NCI-H1436 (cell line): ENCODE measurements at regions not wholly inside any gene's neighbourhood (a gene's known extent, or its start where the extent isn't known, plus 50 kb on each side); places are given as distances from the start of the nearest gene placed in this dataset.
"Not testable (repeated sequence)": the region's sequence is repeated elsewhere in the genome, so short reads cannot be mapped to it uniquely, and the experiment has no call there.

Source experiments
- DNase-seq: peaks from one replicate; lab custom pipeline; 2025; lab: John Stamatoyannopoulos, UW

DNA sequence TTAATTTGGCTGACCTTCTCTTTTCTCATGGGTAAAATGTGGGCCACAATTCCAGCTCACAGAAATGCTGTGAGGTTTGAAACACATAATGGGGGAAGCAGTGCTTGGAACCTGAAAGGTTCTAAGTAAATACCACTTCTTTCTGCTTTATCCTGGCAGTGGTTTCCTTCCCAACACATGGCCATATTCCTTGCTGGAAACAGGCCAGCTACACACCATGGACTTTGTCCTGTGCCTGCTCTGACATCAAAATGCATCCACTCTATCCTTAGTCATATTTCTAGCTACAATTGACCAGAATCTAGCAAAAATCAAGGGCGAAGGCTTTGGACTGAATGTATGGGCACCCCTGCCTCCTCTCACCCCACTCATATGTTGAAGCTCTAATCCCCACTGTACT is 93.1 kb upstream of the TRPC7 start:
- DNase-seq: no peak

- DNase-seq: no peak
Measured at GRCh38 chr5:136457390-136458013, 92.2 kb upstream of the TRPC7 start.

DNA sequence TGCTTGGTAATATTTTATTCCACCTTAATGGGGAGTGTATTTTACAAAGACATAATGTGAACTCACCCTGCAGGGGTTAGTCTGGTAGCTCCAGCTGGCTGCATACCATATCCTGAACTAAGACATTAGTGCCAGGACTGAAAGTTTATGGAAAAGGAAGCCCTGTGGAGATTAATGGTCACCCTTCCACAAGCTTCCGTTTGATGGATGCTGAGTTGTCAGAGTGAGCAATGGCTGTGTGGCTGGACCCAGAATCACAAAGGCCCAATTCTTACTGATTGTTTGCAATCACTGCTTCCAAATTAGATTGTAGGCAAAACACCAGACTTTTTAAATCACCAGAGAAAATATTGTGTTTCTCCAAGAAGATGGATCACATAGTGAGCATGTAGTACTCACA is 90.1 kb upstream of the TRPC7 start:
- DNase-seq: no peak

GRCh38 chr5:136453986-136454758 is 88.8 kb upstream of the TRPC7 start:
- no peak for DNase-seq

- no peak for DNase-seq
Measured at GRCh38 chr5:136453199-136453598, 87.9 kb upstream of the TRPC7 start.

- not testable (repeated sequence) for DNase-seq
Measured at GRCh38 chr5:136447576-136447975, 82.2 kb upstream of the TRPC7 start.

GRCh38 chr5:136446565-136446964 is 81.2 kb upstream of the TRPC7 start:
- DNase-seq: no peak

DNA sequence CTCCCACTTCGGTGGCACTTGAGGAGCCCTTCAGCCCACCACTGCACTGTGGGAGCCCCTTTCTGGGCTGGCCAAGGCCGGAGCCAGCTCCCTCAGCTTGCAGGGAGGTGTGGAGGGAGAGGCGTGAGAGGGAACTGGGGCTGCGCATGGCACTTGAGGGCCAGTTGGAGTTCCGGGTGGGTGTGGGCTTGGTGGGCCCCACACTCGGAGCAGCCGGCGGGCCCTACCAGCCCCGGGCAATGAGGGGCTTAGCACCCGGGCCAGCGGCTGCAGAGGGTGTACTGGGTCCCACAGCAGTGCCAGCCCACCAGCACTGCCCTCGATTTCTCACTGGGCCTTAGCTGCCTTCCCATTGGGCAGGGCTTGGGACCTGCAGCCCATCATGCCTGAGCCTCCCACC is 78.8 kb upstream of the TRPC7 start:
- not testable (repeated sequence) for DNase-seq

DNA sequence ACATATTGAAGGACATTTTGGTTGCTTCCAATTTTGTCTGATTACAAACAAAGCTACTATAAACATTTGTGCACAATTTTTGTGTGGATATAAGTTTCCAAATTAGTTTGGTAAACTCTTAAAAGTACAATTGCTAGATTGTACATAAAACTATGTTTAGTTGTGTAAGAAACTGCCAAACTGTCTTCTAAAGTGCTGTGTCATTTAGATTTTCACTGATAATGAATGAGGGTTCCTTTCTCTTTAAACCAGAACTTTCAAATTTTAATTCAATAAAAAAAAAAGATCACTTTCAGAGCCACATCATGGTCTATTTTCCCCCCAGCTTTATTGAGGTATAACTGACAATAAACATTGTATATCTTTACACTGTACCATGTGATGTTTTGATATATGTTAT is 74.0 kb upstream of the TRPC7 start:
- DNase-seq: no peak

GRCh38 chr5:136435946-136436543 is 70.7 kb upstream of the TRPC7 start:
- no peak for DNase-seq

DNA sequence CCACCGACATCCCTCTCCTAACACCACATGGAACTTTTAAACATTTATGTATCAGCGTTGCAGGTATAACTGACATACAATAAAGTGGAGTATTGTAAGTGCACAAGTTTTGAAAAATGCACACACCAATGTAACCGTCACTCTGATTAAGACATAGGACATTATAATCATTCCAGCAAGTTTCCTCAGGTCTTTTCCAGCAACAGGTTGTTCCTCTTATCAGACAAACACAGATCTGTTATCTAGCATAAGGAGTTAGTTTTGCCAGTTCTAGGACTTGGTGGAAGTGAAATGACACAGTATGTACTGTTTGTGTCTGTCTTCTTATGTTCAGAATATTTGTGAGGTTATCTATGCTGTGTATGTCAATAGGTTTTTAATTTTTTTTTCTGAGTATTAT is 69.5 kb upstream of the TRPC7 start:
- no peak for DNase-seq

- no peak for DNase-seq
Measured at GRCh38 chr5:136432705-136433104, 67.4 kb upstream of the TRPC7 start.

DNA sequence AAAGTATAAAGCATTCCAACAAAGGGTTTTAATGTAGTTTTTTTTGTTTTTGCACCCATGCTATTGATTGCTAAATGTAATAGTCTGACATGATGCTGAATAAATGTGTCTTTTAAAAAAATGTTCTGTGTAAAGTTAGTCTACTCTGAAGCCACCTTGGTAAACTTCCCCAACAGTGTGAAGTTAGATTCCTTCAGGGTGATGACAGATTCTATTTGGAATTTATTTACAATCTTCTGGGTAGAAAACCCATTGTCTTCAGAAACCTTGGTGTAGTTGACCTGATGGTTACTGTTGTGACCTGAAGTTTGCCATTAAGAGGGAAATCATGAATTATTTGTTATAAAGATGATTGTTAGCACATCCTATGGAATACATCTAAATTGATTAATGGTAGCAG is 64.7 kb upstream of the TRPC7 start:
- no peak for DNase-seq

DNA sequence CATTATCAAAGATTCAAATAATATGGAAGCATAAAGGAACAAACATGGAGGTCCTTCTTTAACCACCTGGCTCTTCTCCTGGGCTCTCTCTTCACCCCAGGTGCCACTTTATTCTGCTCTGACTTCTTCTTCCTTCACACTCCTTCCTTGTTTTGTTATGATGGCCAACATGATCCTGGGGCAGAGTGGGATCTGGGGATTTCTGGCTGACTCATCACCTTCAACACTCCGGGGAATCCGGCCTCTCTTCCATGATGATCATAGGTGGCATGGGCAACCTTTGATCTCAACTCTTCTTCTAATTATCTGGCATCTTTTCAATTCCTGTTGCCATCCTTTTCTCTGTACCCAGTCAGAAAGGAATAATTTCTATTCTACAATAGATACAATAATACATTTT is 62.1 kb upstream of the TRPC7 start:
- DNase-seq: no peak

GRCh38 chr5:136425921-136426320 is 60.6 kb upstream of the TRPC7 start:
- DNase-seq: no peak

- DNase-seq: peak; percentile 69
Measured at GRCh38 chr5:136424835-136425584, 59.7 kb upstream of the TRPC7 start.

GRCh38 chr5:136423944-136424606 is 58.7 kb upstream of the TRPC7 start:
- DNase-seq: no peak

DNA sequence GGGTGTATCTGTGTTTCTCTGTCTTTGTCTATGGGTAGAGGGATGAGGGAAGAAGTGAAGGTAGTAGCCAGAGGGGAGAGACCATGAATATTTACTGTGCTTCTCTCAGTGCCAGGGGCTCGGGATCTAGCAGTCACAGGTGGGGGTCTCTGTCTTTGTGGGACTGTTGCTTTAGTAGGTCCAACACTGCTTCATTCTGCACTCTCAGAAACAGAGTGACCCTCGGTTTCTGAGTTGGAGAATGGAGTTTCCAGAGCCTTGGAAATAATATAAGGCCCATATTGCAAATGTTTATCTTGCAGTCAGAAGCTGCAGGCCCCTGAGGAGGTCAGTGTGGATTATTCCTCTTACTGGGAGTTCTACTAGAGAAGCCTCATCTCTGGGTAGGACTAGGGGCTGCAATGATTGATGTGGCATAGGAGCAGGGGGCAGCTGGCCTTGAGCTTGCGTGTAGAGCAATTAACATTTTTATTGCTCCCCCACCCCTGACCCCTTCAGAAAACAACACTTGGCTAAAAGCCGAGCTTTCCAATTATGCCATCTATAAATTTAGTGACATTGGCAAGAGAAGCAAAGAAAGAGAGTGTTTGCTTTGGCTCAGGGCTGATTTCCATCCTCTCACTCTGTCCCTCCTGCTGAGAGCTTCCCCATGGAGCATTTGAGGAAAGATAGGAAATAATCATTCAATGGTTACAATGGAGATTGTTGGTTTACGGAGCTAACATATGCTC is 55.0 kb upstream of the TRPC7 start:
- DNase-seq: no peak

DNA sequence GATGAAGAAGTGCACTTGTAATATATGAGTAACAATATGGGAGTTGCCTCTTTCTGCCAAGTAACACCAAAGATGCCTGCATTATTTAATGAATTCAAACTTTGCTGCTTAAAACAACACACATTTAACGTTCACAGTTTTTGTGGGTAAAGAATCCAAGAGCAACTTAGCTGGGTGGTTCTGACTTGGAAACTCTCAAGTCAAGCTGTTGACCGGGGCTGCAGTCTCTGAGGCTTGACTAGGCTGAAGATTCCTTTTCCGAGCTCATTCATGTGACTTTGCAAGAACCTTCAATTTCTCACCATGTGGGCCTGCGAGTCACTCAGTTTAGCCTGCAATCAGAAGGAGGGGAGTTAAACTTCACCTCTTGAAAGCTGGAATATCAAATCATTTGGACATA is 53.0 kb upstream of the TRPC7 start:
- DNase-seq: no peak
